ENCODE measurements at regions not wholly inside any gene's neighbourhood (a gene's known extent, or its start where the extent isn't known, plus 50 kb on each side); places are given as distances from the start of the nearest gene placed in this dataset.

DNA sequence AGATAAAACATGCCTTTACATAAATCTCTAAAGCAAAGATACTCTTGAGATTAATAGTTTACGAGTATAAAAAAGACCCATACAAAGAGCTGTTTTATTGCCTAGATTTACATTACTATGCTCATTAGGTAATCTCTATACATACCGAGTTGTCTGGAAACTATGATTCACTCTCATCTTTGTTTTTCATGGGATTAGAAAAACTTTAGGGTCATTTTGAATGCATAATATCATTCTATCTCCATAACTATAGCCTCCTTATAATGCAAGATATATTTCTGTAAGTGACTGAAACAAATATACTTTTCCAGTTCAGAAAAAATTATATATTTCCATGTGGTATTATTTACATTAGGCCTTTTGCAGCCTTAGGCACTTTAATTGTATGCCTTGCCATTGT is 1088.7 kb upstream of the ARRDC3 start:
- no peak overlapping the region for H3K27ac ChIP-seq
- no peaks in the 10 kb centered on the region for H3K36me3 ChIP-seq
- intact Hi-C loops (cut with DNase I): no loop called here
- DNase-seq (no peak), ATAC-seq (no peak)
- no peak overlapping the region for H3K4me3 ChIP-seq
- H3K4me1 ChIP-seq: no peaks in the 10 kb centered on the region
- WGBS, 4 donors: 75 to 87% (median 76%) methylated on average over 2 of the region's 2 CpGs
- TF ChIP-seq, protein P1, sequence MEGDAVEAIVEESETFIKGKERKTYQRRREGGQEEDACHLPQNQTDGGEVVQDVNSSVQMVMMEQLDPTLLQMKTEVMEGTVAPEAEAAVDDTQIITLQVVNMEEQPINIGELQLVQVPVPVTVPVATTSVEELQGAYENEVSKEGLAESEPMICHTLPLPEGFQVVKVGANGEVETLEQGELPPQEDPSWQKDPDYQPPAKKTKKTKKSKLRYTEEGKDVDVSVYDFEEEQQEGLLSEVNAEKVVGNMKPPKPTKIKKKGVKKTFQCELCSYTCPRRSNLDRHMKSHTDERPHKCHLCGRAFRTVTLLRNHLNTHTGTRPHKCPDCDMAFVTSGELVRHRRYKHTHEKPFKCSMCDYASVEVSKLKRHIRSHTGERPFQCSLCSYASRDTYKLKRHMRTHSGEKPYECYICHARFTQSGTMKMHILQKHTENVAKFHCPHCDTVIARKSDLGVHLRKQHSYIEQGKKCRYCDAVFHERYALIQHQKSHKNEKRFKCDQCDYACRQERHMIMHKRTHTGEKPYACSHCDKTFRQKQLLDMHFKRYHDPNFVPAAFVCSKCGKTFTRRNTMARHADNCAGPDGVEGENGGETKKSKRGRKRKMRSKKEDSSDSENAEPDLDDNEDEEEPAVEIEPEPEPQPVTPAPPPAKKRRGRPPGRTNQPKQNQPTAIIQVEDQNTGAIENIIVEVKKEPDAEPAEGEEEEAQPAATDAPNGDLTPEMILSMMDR (IDR thresholded peaks at IDR 0.05): no peak
- no peak for TF ChIP-seq POLR2A (IDR thresholded peaks at IDR 0.05)
- peaks cover 0 to 23% (median 9%) of the 10 kb centered on the region in 12 donors for H3K9me3 ChIP-seq
- H3K27me3 ChIP-seq: no peaks in the 10 kb centered on the region

DNA sequence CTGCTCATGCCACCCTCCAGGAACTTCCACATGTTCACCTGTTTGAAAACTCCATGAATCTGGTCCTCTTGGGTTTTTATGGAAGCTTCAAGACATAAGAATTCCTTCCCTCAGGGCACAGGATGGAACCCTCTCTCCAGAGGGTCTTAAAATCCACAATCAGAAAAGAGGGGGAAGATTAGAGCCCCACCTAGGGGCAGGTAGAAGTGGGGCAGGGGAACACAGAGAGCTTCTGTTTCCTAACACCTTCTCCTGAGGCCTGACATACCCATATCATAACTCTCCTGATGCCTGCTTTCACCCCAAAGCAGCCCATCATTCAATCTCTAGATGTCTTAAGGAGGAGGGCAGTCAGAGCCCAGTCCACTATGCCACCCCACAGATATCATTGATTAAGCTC is 1087.7 kb upstream of the ARRDC3 start:
- no peak overlapping the region for H3K4me3 ChIP-seq
- intact Hi-C loops (cut with DNase I): no loop called here
- TF ChIP-seq, protein P1 (IDR thresholded peaks at IDR 0.05): no peak
- no peak for TF ChIP-seq POLR2A (IDR thresholded peaks at IDR 0.05)
- no peaks in the 10 kb centered on the region for H3K36me3 ChIP-seq
- H3K27me3 ChIP-seq: no peaks in the 10 kb centered on the region
- H3K4me1 ChIP-seq: no peaks in the 10 kb centered on the region
- H3K9me3 ChIP-seq: peaks cover 0 to 23% (median 9%) of the 10 kb centered on the region in 12 donors
- no peak for ATAC-seq
- no peak for DNase-seq
- no peak overlapping the region for H3K27ac ChIP-seq

DNA sequence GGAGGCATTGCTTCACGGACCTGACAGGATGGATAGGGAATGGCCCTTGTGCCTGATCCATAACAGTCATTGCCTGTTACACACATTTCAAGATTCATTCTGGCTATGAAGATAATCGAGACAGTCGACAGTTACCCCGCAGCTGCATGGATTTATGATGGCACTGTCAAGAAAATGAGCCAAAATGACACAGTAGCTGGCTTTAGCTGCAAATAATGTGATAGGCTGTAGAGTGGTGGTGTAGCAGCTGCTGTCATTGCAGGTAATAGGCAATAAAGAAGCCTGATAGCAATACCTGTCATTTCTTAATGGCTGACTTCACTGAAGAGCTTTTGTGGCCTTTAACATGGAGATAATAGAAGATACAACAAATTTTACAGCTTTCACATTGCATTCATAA is 1085.2 kb upstream of the ARRDC3 start:
- WGBS, 4 donors: 37 to 67% (median 60%) methylated on average over 4 of the region's 4 CpGs
- Histone ChIP-seq H3K4me1 (no peaks in the 10 kb centered on the region), H3K36me3 (no peaks in the 10 kb centered on the region), H3K27ac (no peak overlapping the region), H3K27me3 (no peaks in the 10 kb centered on the region), H3K9me3 (peaks cover 0 to 12% (median 3%) of the 10 kb centered on the region in 12 donors), H3K4me3 (no peak overlapping the region)
- TF ChIP-seq, protein P1 (IDR thresholded peaks at IDR 0.05): no peak
- no peak for TF ChIP-seq POLR2A (IDR thresholded peaks at IDR 0.05)
- DNase-seq (no peak), ATAC-seq (no peak)
- intact Hi-C loops (cut with DNase I): no loop called here

DNA sequence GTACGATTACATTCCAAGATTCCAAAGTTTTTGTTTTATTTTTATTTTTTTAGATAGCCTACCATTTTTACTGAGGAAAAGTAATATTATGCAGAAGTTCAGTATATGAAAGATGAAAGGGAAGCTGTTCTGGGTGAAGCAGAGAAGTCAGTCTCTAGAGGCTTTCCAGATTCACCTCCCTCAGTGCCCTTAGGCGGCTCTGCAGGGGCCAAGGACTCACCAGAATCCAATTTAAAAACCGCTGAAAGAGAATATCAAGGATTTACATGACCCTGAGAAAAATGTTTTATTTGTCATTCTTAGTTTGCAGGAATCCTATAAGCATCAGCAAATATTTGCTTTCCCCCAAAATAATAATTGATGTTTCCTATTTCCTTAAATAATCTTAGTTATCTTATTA is 1084.6 kb upstream of the ARRDC3 start:
- Histone ChIP-seq H3K4me1 (no peaks in the 10 kb centered on the region), H3K27ac (no peak overlapping the region), H3K9me3 (peaks cover 0 to 6% (median 0%) of the 10 kb centered on the region in 12 donors), H3K36me3 (no peaks in the 10 kb centered on the region), H3K4me3 (no peak overlapping the region), H3K27me3 (no peaks in the 10 kb centered on the region)
- ATAC-seq (no peak), DNase-seq (no peak)
- TF ChIP-seq POLR2A (IDR thresholded peaks at IDR 0.05): no peak
- TF ChIP-seq, protein P1 (IDR thresholded peaks at IDR 0.05): no peak
- intact Hi-C loops (cut with DNase I): no loop called here
- 70 to 79% (median 73%) methylated on average over 3 of the region's 3 CpGs for WGBS, 4 donors

Measured in heart left ventricle (tissue), 16 donors.